IPS DF 6.9 (cell line): ENCODE measurements at regions not wholly inside any gene's neighbourhood (a gene's known extent, or its start where the extent isn't known, plus 50 kb on each side); places are given as distances from the start of the nearest gene placed in this dataset.

ENCODE experiments used
- DNase-seq: peaks from one replicate; pipeline ENCODE4 v3.0.0-alpha.2; 2013; ENCODE audit warnings: low read depth, low spot score
- H3K27ac ChIP-seq: one replicate; pipeline ENCODE4 v1.5.1; 2013; ENCODE audit warnings: low read length, control low read depth
- H3K27me3 ChIP-seq: 2 replicates; pipeline ENCODE4 v1.6.1; 2013; ENCODE audit warnings: mild to moderate bottlenecking, low read length; ENCODE audit not compliant: control insufficient read depth, insufficient read depth
- H3K36me3 ChIP-seq: 2 replicates; pipeline ENCODE4 v1.6.1; 2013; ENCODE audit warnings: low read length; ENCODE audit not compliant: control insufficient read depth, insufficient read depth
- H3K4me1 ChIP-seq: 2 replicates; pipeline ENCODE4 v1.6.1; 2013; ENCODE audit warnings: low read length; ENCODE audit not compliant: control insufficient read depth, insufficient read depth
- H3K4me3 ChIP-seq: 2 replicates; pipeline ENCODE4 v1.5.1; 2013; ENCODE audit warnings: mild to moderate bottlenecking, low read length
- H3K9me3 ChIP-seq: 2 replicates; pipeline ENCODE4 v1.6.1; 2013; ENCODE audit warnings: low read length, inconsistent platforms; ENCODE audit not compliant: control insufficient read depth, insufficient read depth
- WGBS: extraction: QIAGEN DNeasy Blood & Tissue Kit; methylation state at CpG from one replicate; pipeline ENCODE4 v1.1.7; 2013; ENCODE audit warnings: mixed read lengths, missing lambda C conversion rate; ENCODE audit not compliant: insufficient read length, insufficient coverage; 5-methylcytosine and 5-hydroxymethylcytosine counted together

DNA sequence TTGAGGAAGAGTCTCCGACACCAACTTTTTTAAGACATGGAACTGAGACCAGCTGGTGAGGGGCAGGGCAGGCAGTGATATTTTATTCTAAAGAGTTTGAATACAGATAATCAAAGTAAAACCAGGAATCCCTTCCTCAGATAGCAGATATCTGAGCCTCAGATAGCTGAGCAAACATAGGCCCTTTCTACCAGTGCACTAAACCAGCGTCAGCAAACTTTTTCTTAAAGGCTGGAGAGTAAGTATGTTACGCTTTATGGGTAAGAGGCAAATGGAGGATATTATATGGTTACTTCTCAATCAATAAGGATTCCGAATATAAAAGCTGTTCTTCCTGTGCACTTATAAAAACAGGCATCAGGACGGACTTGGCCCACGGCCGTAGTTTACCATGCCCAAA is 73.9 kb downstream of the WNT5A start:
- no peak for DNase-seq

DNA sequence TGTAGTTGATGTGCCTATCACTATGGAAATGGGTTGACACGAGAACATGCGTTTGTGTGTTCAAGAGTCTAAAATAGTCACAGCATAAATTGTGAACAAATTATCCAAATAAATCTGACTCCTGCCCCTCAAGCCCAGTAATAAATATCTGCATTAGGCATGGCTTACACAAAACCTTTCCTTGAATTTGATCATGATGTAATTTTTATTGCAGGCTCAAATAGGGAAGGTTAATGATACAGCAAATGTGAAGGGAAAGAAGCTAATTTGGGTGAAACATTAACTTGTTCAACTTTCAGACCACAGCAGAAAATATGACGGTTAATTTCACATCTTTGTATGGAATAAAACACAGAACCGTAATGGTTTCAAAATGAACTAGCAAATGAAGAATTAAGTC is 74.6 kb downstream of the WNT5A start:
- no peak for DNase-seq
- no CpG with 5 or more reads among the region's 4 CpGs for WGBS
- Histone ChIP-seq H3K4me3 (no peak overlapping the region), H3K36me3 (no peaks in the 10 kb centered on the region), H3K27me3 (no peaks in the 10 kb centered on the region), H3K27ac (no peak overlapping the region), H3K9me3 (no peaks in the 10 kb centered on the region), H3K4me1 (no peaks in the 10 kb centered on the region)

More for the DNA sequence above, 73.9 kb downstream of the WNT5A start:
- Histone ChIP-seq H3K27me3 (no peaks in the 10 kb centered on the region), H3K27ac (no peak overlapping the region), H3K4me1 (no peaks in the 10 kb centered on the region), H3K36me3 (no peaks in the 10 kb centered on the region), H3K4me3 (no peak overlapping the region), H3K9me3 (no peaks in the 10 kb centered on the region)
- WGBS, result no CpG with 5 or more reads among the region's 7 CpGs

- DNase-seq, result no peak
- no peak overlapping the region for H3K4me3 ChIP-seq
- no peaks in the 10 kb centered on the region for H3K4me1 ChIP-seq
- H3K36me3 ChIP-seq, result no peaks in the 10 kb centered on the region
- H3K27me3 ChIP-seq, result no peaks in the 10 kb centered on the region
- no peak overlapping the region for H3K27ac ChIP-seq
- no peaks in the 10 kb centered on the region for H3K9me3 ChIP-seq
- no CpG with 5 or more reads among the region's 2 CpGs for WGBS
These were observed 77.3 kb downstream of the WNT5A start for GRCh38 chr3:55409806-55410205.

- H3K4me3 ChIP-seq, result no peak overlapping the region
- H3K9me3 ChIP-seq, result no peaks in the 10 kb centered on the region
- H3K27me3 ChIP-seq, result no peaks in the 10 kb centered on the region; the same call in 1 of the 2 replicates
- no peaks in the 10 kb centered on the region for H3K36me3 ChIP-seq
- WGBS, result no CpG with 5 or more reads among the region's 3 CpGs
- no peak overlapping the region for H3K27ac ChIP-seq
- H3K4me1 ChIP-seq, result no peaks in the 10 kb centered on the region
- no peak for DNase-seq
These were observed 78.8 kb downstream of the WNT5A start for GRCh38 chr3:55408193-55408826.

DNA sequence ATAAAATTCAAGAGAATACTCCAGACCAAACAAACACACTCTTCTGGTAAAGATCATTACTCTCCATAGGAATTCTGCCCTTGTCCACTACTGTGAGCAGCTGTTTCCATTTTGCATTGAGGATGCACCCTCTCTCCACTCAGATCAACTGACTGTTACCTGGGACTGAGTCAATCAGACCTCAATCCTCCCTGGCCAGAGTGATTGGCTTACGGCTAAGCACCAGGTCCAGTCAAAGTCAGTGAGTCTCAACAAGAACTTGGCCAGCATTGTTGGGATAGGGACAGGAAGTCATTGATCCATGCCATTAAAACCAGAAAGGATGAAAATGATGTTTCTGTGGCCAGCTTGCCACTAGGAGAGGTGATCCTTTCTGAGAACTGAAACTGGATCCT is 79.7 kb downstream of the WNT5A start:
- H3K36me3 ChIP-seq, result no peaks in the 10 kb centered on the region
- H3K9me3 ChIP-seq, result no peaks in the 10 kb centered on the region
- H3K4me1 ChIP-seq, result no peaks in the 10 kb centered on the region
- H3K4me3 ChIP-seq, result no peak overlapping the region
- no peak overlapping the region for H3K27ac ChIP-seq
- no peaks in the 10 kb centered on the region; the same call in 1 of the 2 replicates for H3K27me3 ChIP-seq
- no peak for DNase-seq
- WGBS, result no CpG with 5 or more reads among the region's 1 CpG

DNA sequence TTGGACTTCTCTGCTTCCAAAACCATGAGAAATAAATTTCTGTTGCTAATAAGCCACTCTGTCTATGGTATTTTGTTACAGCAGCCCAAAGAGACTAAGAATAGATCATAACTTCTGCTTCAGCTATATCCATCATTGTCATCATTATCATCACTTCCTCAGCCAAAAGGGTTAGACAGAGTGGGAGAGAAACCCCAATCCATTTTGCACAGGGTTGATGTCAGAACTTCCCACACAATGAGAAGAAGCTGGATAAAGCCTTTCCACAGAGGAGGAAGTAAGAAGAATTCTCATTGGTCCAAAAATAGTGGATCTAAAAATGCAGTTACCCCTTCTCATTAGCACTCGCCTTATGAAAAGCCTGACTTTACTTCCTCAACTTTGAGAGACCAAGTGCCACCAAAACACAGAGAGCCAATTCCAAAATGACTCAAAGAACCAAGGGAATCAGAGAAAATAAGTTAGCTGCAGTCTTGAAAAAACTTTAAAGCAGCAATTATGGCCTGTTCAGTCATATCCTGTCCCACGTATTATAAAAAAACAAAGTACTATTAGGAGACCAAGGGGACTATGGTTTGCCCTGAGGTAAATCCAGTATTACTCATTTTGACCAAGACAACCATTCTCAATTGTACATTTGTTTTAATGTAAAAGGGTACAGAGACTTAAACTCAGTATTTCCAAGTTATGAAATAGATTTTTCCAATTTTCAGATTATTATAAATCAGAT is 80.2 kb downstream of the WNT5A start:
- no peaks in the 10 kb centered on the region; the same call in 1 of the 2 replicates for H3K27me3 ChIP-seq
- H3K27ac ChIP-seq, result no peak overlapping the region
- H3K4me3 ChIP-seq, result no peak overlapping the region
- H3K4me1 ChIP-seq, result no peaks in the 10 kb centered on the region
- H3K36me3 ChIP-seq, result no peaks in the 10 kb centered on the region
- DNase-seq, result no peak
- no CpG with 5 or more reads among the region's 2 CpGs for WGBS
- no peaks in the 10 kb centered on the region for H3K9me3 ChIP-seq

DNA sequence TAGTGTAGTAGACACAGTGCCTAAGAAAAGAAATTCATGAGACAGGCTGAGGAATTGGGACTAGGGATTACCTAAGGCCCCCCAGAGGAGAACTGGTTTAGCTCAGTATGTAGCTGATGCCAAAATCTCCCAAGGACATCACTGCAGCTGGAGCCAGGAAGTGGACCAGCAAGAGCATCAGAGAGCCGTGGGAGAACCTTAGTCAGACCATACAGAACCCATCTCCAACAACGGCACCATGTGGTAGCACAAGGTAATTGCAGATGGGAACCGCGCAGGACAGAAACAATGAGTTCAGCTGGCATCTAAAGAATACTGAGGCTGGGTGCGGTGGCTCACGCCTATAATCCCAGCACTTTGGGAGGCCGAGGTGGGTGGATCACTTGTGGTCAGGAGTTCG is 81.7 kb downstream of the WNT5A start:
- no peaks in the 10 kb centered on the region for H3K4me1 ChIP-seq
- WGBS, result no CpG with 5 or more reads among the region's 8 CpGs
- no peaks in the 10 kb centered on the region for H3K36me3 ChIP-seq
- no peak overlapping the region for H3K4me3 ChIP-seq
- H3K9me3 ChIP-seq, result no peaks in the 10 kb centered on the region
- DNase-seq, result peak; percentile 73
- H3K27me3 ChIP-seq, result no peaks in the 10 kb centered on the region; the same call in 1 of the 2 replicates
- H3K27ac ChIP-seq, result no peak overlapping the region

DNA sequence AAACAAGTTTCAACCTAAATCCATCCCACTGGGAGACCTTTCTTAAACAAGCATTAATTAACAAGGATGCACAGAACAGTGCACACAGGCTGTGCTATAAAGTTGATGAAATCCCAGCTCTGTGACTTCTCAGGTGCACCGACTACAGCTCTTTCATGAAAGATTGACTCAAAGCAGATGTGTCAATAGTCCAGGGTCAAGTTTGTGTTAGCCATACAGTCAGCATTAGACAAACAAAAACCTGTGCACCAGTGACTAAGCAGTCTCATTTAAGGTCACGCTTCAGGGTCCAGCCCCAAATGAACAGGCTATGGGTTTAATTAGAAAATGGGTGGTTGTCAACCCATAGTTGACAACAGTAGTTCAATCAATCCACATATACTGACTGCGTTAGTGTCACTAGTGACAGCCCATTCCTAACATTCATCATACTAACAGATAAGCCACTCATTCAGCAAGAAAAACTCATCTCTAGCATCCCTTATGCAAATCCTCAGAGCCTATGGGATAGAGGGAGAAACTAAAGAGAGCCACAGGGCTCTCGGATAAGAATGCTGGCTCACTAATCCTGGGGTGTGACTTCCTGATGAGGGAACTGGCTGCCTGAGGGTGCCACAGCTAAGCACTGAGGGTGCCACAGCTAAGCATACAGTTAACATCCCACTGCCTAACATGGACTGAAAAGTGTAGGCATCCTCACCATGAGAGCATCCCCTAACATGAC is 84.1 kb downstream of the WNT5A start:
- no peaks in the 10 kb centered on the region; the same call in 1 of the 2 replicates for H3K27me3 ChIP-seq
- DNase-seq, result no peak
- H3K9me3 ChIP-seq, result no peaks in the 10 kb centered on the region
- H3K4me1 ChIP-seq, result no peaks in the 10 kb centered on the region
- H3K4me3 ChIP-seq, result no peak overlapping the region
- no peaks in the 10 kb centered on the region for H3K36me3 ChIP-seq
- no CpG with 5 or more reads among the region's 4 CpGs for WGBS
- H3K27ac ChIP-seq, result no peak overlapping the region

GRCh38 chr3:55380561-55380960 is 106.5 kb downstream of the WNT5A start:
- H3K4me1 ChIP-seq, result no peaks in the 10 kb centered on the region
- H3K9me3 ChIP-seq, result no peaks in the 10 kb centered on the region

GRCh38 chr3:55376753-55377347 is 110.3 kb downstream of the WNT5A start:
- Histone ChIP-seq H3K36me3 (no peaks in the 10 kb centered on the region), H3K27ac (no peak overlapping the region), H3K4me1 (no peaks in the 10 kb centered on the region), H3K4me3 (no peak overlapping the region), H3K27me3 (no peaks in the 10 kb centered on the region), H3K9me3 (no peaks in the 10 kb centered on the region)
- no peak for DNase-seq
- no CpG with 5 or more reads among the region's 3 CpGs for WGBS

More at GRCh38 chr3:55380561-55380960, 106.5 kb downstream of the WNT5A start:
- no peak for DNase-seq
- Histone ChIP-seq H3K4me3 (no peak overlapping the region), H3K36me3 (no peaks in the 10 kb centered on the region), H3K27ac (no peak overlapping the region), H3K27me3 (no peaks in the 10 kb centered on the region)
